ENCODE measurements at regions not wholly inside any gene's neighbourhood (a gene's known extent, or its start where the extent isn't known, plus 50 kb on each side); places are given as distances from the start of the nearest gene placed in this dataset.

DNA sequence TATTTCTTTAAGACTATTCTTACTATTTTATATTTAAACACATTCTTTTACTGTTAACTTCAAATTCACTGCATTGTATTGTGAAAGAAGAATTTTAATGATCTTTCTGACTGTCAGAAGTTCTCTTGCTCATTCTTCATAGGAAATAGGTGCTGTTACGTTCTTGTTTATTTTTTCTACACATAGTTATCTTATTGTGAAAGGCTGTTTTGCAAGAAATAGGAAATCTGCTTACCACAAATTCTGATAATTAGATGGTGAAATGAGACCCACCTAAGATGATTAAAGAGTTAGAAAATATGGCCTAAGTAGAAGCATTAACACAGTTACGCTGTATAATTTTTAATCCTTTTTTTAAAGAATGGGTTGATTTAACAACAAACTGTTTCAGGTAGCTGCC, 316.1 kb upstream of the ZFP42 start:
- intact Hi-C loops (cut with micrococcal nuclease; ENCODE audit: unreplicated experiment), result no loop called here
- H3K27ac ChIP-seq (ENCODE audit: low read depth, low read length, poor library complexity, severe bottlenecking), result no peak overlapping the region

DNA sequence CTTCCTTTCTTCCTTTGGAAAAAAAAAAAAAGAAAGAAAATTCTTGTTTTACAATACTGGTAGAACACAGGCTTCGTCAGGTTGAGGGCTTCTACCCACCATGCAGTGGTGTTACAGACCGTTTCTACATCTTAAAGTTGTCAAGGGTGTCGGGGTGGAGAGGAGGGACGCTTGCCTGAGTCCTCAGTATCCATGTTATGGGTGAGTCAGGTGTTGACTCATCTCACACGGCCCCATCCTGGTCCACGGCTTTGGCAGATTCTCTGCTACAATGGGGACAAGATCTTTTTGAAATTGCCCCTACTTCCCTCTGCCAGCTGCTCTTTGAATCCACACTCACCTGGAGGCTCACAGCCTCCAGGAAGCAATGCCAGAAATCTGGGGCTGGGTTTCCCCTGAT, 310.3 kb upstream of the ZFP42 start:
- Histone ChIP-seq H3K27me3 (replicated peaks; ENCODE audit: insufficient read depth, low read depth, low read length, poor library complexity) (peaks cover 56% of the 10 kb centered on the region), H3K4me3 (ENCODE audit: low read depth, low read length, poor library complexity, severe bottlenecking) (no peak overlapping the region), H3K4me1 (ENCODE audit: insufficient read depth, low read length, poor library complexity, severe bottlenecking) (no peaks in the 10 kb centered on the region), H3K9me3 (ENCODE audit: low read depth, low read length, poor library complexity, severe bottlenecking) (no peaks in the 10 kb centered on the region), H3K27ac (ENCODE audit: low read depth, low read length, poor library complexity, severe bottlenecking) (no peak overlapping the region), H3K36me3 (ENCODE audit: insufficient read depth, low read length, poor library complexity, severe bottlenecking) (no peaks in the 10 kb centered on the region)
- CTCF ChIA-PET, result no interaction called here
- no peak for DNase-seq (ENCODE audit: low spot score)
- TF ChIP-seq EZH2 (IDR thresholded peaks at IDR 0.05; ENCODE audit: borderline replicate concordance, low read depth, low read length, poor library complexity, severe bottlenecking), result no peak
- no peak for TF ChIP-seq CTCF (conservative IDR thresholded peaks at IDR 0.05; ENCODE audit: low read depth, low read length)
- BruUV-seq (replicated peaks), result no TSS peak
- POLR2A ChIA-PET (ENCODE audit: low non-redundant PET), result no interaction called here
- intact Hi-C loops (cut with micrococcal nuclease; ENCODE audit: unreplicated experiment), result no loop called here

More for the DNA sequence above, 316.1 kb upstream of the ZFP42 start:
- ChIA-PET CTCF (no interaction called here), POLR2A (ENCODE audit: low non-redundant PET) (no interaction called here)
- Histone ChIP-seq H3K36me3 (ENCODE audit: insufficient read depth, low read length, poor library complexity, severe bottlenecking) (no peaks in the 10 kb centered on the region), H3K4me1 (ENCODE audit: insufficient read depth, low read length, poor library complexity, severe bottlenecking) (no peaks in the 10 kb centered on the region), H3K9me3 (ENCODE audit: low read depth, low read length, poor library complexity, severe bottlenecking) (no peaks in the 10 kb centered on the region), H3K27me3 (replicated peaks; ENCODE audit: insufficient read depth, low read depth, low read length, poor library complexity) (peaks cover 18% of the 10 kb centered on the region), H3K4me3 (ENCODE audit: low read depth, low read length, poor library complexity, severe bottlenecking) (no peak overlapping the region)
- BruUV-seq (replicated peaks), result no TSS peak
- no peak for DNase-seq (ENCODE audit: low spot score)
- no peak for TF ChIP-seq CTCF (conservative IDR thresholded peaks at IDR 0.05; ENCODE audit: low read depth, low read length)
- TF ChIP-seq EZH2 (IDR thresholded peaks at IDR 0.05; ENCODE audit: borderline replicate concordance, low read depth, low read length, poor library complexity, severe bottlenecking), result no peak

GRCh38 chr4:187687697-187688096, 307.9 kb upstream of the ZFP42 start:
- H3K4me3 ChIP-seq (ENCODE audit: low read depth, low read length, poor library complexity, severe bottlenecking), result no peak overlapping the region
- no peak for TF ChIP-seq EZH2 (IDR thresholded peaks at IDR 0.05; ENCODE audit: borderline replicate concordance, low read depth, low read length, poor library complexity, severe bottlenecking)
- TF ChIP-seq CTCF (conservative IDR thresholded peaks at IDR 0.05; ENCODE audit: low read depth, low read length), result no peak
- intact Hi-C loops (cut with micrococcal nuclease; ENCODE audit: unreplicated experiment), result no loop called here
- H3K27me3 ChIP-seq (replicated peaks; ENCODE audit: insufficient read depth, low read depth, low read length, poor library complexity), result peaks cover 61% of the 10 kb centered on the region
- no peaks in the 10 kb centered on the region for H3K4me1 ChIP-seq (ENCODE audit: insufficient read depth, low read length, poor library complexity, severe bottlenecking)
- no peaks in the 10 kb centered on the region for H3K36me3 ChIP-seq (ENCODE audit: insufficient read depth, low read length, poor library complexity, severe bottlenecking)
- ChIA-PET POLR2A (ENCODE audit: low non-redundant PET) (no interaction called here), CTCF (no interaction called here)
- BruUV-seq (replicated peaks), result no TSS peak
- no peak for DNase-seq (ENCODE audit: low spot score)
- H3K9me3 ChIP-seq (ENCODE audit: low read depth, low read length, poor library complexity, severe bottlenecking), result no peaks in the 10 kb centered on the region
- H3K27ac ChIP-seq (ENCODE audit: low read depth, low read length, poor library complexity, severe bottlenecking), result no peak overlapping the region

All from A673 (cell line).